ENCODE measurements at regions not wholly inside any gene's neighbourhood (a gene's known extent, or its start where the extent isn't known, plus 50 kb on each side); places are given as distances from the start of the nearest gene placed in this dataset.

DNA sequence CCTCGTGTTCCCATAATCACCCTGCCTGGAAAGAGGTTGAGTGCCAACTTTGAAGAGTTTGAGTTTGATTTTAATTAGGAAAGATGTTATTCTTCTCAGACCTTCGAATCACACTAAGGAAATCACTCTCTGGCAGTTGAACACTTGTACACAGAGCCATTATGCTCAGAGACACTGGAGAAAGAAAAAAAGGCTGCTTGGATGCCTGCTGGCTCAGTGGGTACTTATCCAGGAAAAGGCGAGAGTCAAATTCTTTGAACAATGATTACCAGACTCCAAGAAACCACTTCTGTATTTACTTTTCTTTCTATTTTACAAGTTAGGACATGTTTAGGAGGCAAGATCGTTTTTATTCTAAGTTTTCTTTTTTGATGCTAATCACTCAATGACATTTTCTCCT lies 438.5 kb upstream of the FAT3 start:
- Histone ChIP-seq H3K27me3 (ENCODE audit: insufficient read depth, low read length) (no peaks in the 10 kb centered on the region), H3K4me3 (ENCODE audit: low read length in 2 of 2) (no peak overlapping the region), H3K4me1 (ENCODE audit: insufficient read depth, low read length) (no peaks in the 10 kb centered on the region), H3K36me3 (ENCODE audit: insufficient read depth, low read length) (no peaks in the 10 kb centered on the region), H3K9me3 (ENCODE audit: control insufficient read depth in 1 of 2, low read length in 2 of 2) (no peaks in the 10 kb centered on the region), H3K27ac (ENCODE audit: low read depth, low read length) (no peak overlapping the region)
- no peak overlapping the region for H3K27ac Mint-ChIP-seq
- ChIA-PET CTCF (ENCODE audit: partially characterized antibody) (no interaction called here), POLR2A (ENCODE audit: partially characterized antibody) (no interaction called here)
- intact Hi-C loops (cut with micrococcal nuclease), result no loop called here
- no peak for DNase-seq
- H3K4me1 Mint-ChIP-seq, result no peaks in the 10 kb centered on the region
- peaks cover 3 to 21% (median 6%) of the 10 kb centered on the region in 8 donors for H3K9me3 Mint-ChIP-seq
- no peak overlapping the region for H3K4me3 Mint-ChIP-seq
- H3K27me3 Mint-ChIP-seq, result no peaks in the 10 kb centered on the region
- H3K36me3 Mint-ChIP-seq, result peaks cover 0 to 1% of the 10 kb centered on the region in 2 donors

- no peaks in the 10 kb centered on the region for H3K4me1 Mint-ChIP-seq
- no peak overlapping the region for H3K4me3 ChIP-seq (ENCODE audit: low read length in 2 of 2)
These were observed 441.4 kb upstream of the FAT3 start for GRCh38 chr11:91783173-91783572.

DNA sequence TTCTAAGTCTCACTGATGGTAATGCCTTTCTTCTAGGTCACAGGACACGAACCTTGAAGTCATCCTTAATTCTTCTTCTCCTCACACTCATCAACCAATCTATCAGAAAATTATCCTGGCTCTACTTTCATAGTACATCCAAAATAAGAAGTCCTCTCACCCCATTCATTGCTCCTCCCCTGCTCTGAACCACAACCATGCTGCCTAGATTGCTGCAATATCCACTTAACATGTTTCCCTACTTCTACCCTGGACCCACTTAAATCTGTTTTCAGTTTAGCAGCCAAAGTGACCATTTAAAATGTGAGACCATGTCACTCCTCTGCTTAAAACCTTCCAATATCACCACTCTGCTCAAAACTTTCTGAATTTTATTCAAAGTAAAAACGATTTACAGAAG lies 445.9 kb upstream of the FAT3 start:
- no peaks in the 10 kb centered on the region for H3K4me1 ChIP-seq (ENCODE audit: insufficient read depth, low read length)
- no peak overlapping the region for H3K4me3 Mint-ChIP-seq
- ChIA-PET CTCF (ENCODE audit: partially characterized antibody) (no interaction called here), POLR2A (ENCODE audit: partially characterized antibody) (no interaction called here)
- no peaks in the 10 kb centered on the region for H3K9me3 ChIP-seq (ENCODE audit: control insufficient read depth in 1 of 2, low read length in 2 of 2)
- no peak overlapping the region for H3K27ac Mint-ChIP-seq
- peaks cover 0 to 1% of the 10 kb centered on the region in 2 donors for H3K36me3 Mint-ChIP-seq
- intact Hi-C loops (cut with micrococcal nuclease), result no loop called here
- DNase-seq, result no peak
- no peaks in the 10 kb centered on the region for H3K27me3 Mint-ChIP-seq
- H3K4me1 Mint-ChIP-seq, result no peaks in the 10 kb centered on the region
- no peaks in the 10 kb centered on the region for H3K36me3 ChIP-seq (ENCODE audit: insufficient read depth, low read length)
- no peaks in the 10 kb centered on the region for H3K27me3 ChIP-seq (ENCODE audit: insufficient read depth, low read length)
- no peak overlapping the region for H3K27ac ChIP-seq (ENCODE audit: low read depth, low read length)
- H3K4me3 ChIP-seq (ENCODE audit: low read length in 2 of 2), result no peak overlapping the region
- H3K9me3 Mint-ChIP-seq, result peaks cover 2 to 14% (median 8%) of the 10 kb centered on the region in 8 donors

More at GRCh38 chr11:91783173-91783572, 441.4 kb upstream of the FAT3 start:
- H3K4me3 Mint-ChIP-seq, result no peak overlapping the region
- no peak for DNase-seq
- H3K27me3 ChIP-seq (ENCODE audit: insufficient read depth, low read length), result no peaks in the 10 kb centered on the region
- no peak overlapping the region for H3K27ac Mint-ChIP-seq
- H3K27ac ChIP-seq (ENCODE audit: low read depth, low read length), result no peak overlapping the region
- H3K4me1 ChIP-seq (ENCODE audit: insufficient read depth, low read length), result no peaks in the 10 kb centered on the region
- ChIA-PET POLR2A (ENCODE audit: partially characterized antibody) (no interaction called here), CTCF (ENCODE audit: partially characterized antibody) (no interaction called here)
- intact Hi-C loops (cut with micrococcal nuclease), result no loop called here
- no peaks in the 10 kb centered on the region for H3K9me3 ChIP-seq (ENCODE audit: control insufficient read depth in 1 of 2, low read length in 2 of 2)
- peaks cover 0 to 17% (median 6%) of the 10 kb centered on the region in 8 donors for H3K9me3 Mint-ChIP-seq
- no peaks in the 10 kb centered on the region for H3K36me3 ChIP-seq (ENCODE audit: insufficient read depth, low read length)
- peaks cover 0 to 1% of the 10 kb centered on the region in 2 donors for H3K36me3 Mint-ChIP-seq
- H3K27me3 Mint-ChIP-seq, result no peaks in the 10 kb centered on the region

DNA sequence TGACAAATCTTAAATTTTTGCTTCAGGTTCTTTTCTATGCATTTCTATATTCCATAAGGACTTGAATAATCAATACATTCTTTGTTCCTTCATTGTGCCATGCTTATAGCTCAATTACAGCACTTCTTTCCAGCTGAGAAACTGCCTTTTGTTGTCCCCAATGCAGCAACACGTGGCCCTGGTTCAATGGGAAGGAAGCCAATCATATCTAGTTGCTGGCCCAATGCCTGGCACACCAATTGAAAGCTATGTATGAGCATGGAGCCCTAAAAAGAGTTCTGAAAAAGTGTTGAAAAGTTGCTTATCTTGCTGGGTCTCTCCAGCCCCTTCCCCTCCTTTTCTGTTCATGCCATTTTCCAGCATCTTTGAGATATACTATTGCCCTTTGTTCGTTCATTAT lies 448.0 kb upstream of the FAT3 start:
- Mint-ChIP-seq H3K27me3 (no peaks in the 10 kb centered on the region), H3K27ac (no peak overlapping the region), H3K4me1 (no peaks in the 10 kb centered on the region), H3K9me3 (peaks cover 0 to 11% (median 6%) of the 10 kb centered on the region in 8 donors), H3K4me3 (no peak overlapping the region), H3K36me3 (no peaks in the 10 kb centered on the region)
- intact Hi-C loops (cut with micrococcal nuclease), result no loop called here
- Histone ChIP-seq H3K4me1 (ENCODE audit: insufficient read depth, low read length) (no peaks in the 10 kb centered on the region), H3K4me3 (ENCODE audit: low read length in 2 of 2) (no peak overlapping the region), H3K27me3 (ENCODE audit: insufficient read depth, low read length) (no peaks in the 10 kb centered on the region), H3K9me3 (ENCODE audit: control insufficient read depth in 1 of 2, low read length in 2 of 2) (no peaks in the 10 kb centered on the region), H3K27ac (ENCODE audit: low read depth, low read length) (no peak overlapping the region), H3K36me3 (ENCODE audit: insufficient read depth, low read length) (no peaks in the 10 kb centered on the region)
- ChIA-PET POLR2A (ENCODE audit: partially characterized antibody) (no interaction called here), CTCF (ENCODE audit: partially characterized antibody) (no interaction called here)
- no peak for DNase-seq

DNA sequence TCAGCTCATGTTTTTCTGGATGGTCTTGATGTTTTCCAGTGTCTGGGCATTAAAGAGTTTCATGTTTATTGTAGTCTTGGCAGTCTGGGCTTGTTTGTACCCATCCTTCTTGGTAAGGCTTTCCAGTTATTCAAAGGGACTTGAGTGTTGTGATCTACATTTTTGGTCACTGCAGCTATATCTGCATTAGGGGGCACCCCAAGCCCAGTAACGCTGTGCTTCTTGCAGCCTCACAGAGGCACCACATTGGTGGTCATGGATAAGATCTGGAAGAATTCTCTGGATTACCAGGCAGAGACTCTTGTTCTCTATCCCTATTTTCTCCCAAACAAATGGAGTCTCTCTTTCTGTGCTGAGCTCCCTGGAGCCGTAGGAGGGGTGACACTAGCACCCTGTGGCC lies 451.5 kb upstream of the FAT3 start:
- no peak for DNase-seq
- H3K27me3 ChIP-seq (ENCODE audit: insufficient read depth, low read length), result no peaks in the 10 kb centered on the region
- no peak overlapping the region for H3K4me3 ChIP-seq (ENCODE audit: low read length in 2 of 2)
- ChIA-PET CTCF (ENCODE audit: partially characterized antibody) (no interaction called here), POLR2A (ENCODE audit: partially characterized antibody) (no interaction called here)
- H3K9me3 ChIP-seq (ENCODE audit: control insufficient read depth in 1 of 2, low read length in 2 of 2), result no peaks in the 10 kb centered on the region
- H3K27me3 Mint-ChIP-seq, result no peaks in the 10 kb centered on the region
- intact Hi-C loops (cut with micrococcal nuclease), result no loop called here
- H3K4me1 ChIP-seq (ENCODE audit: insufficient read depth, low read length), result no peaks in the 10 kb centered on the region
- H3K27ac ChIP-seq (ENCODE audit: low read depth, low read length), result no peak overlapping the region
- H3K4me1 Mint-ChIP-seq, result no peaks in the 10 kb centered on the region
- no peak overlapping the region for H3K27ac Mint-ChIP-seq
- H3K4me3 Mint-ChIP-seq, result no peak overlapping the region
- no peaks in the 10 kb centered on the region for H3K36me3 ChIP-seq (ENCODE audit: insufficient read depth, low read length)
- no peaks in the 10 kb centered on the region for H3K36me3 Mint-ChIP-seq
- peaks cover 0 to 14% (median 7%) of the 10 kb centered on the region in 8 donors for H3K9me3 Mint-ChIP-seq

DNA sequence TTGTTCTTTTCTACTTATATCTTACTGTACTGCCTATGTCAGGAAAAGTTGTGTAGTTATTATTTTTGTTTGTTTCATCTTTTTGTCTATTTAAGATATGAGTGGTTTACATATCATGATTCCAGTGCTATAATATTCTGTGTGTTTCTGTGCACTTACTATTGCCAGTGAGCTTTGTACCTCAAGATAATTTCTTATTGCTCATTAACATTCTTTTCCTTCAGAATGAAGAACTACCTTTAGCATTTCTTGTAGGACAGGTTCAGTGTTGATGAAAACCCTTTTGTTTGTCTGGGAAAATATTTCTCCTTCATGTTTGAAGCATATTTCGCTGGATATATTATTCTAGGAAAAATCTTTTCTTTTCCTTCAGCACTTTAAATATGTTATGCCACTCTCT lies 452.7 kb upstream of the FAT3 start:
- DNase-seq, result no peak
- H3K27ac ChIP-seq (ENCODE audit: low read depth, low read length), result no peak overlapping the region
- intact Hi-C loops (cut with micrococcal nuclease), result no loop called here
- no peaks in the 10 kb centered on the region for H3K4me1 Mint-ChIP-seq
- H3K27ac Mint-ChIP-seq, result no peak overlapping the region
- ChIA-PET POLR2A (ENCODE audit: partially characterized antibody) (no interaction called here), CTCF (ENCODE audit: partially characterized antibody) (no interaction called here)
- no peaks in the 10 kb centered on the region for H3K4me1 ChIP-seq (ENCODE audit: insufficient read depth, low read length)
- H3K36me3 Mint-ChIP-seq, result no peaks in the 10 kb centered on the region
- H3K4me3 Mint-ChIP-seq, result no peak overlapping the region
- H3K9me3 Mint-ChIP-seq, result peaks cover 0 to 12% (median 5%) of the 10 kb centered on the region in 8 donors
- H3K27me3 ChIP-seq (ENCODE audit: insufficient read depth, low read length), result no peaks in the 10 kb centered on the region
- H3K27me3 Mint-ChIP-seq, result no peaks in the 10 kb centered on the region
- no peaks in the 10 kb centered on the region for H3K36me3 ChIP-seq (ENCODE audit: insufficient read depth, low read length)
- H3K4me3 ChIP-seq (ENCODE audit: low read length in 2 of 2), result no peak overlapping the region
- no peaks in the 10 kb centered on the region for H3K9me3 ChIP-seq (ENCODE audit: control insufficient read depth in 1 of 2, low read length in 2 of 2)

DNA sequence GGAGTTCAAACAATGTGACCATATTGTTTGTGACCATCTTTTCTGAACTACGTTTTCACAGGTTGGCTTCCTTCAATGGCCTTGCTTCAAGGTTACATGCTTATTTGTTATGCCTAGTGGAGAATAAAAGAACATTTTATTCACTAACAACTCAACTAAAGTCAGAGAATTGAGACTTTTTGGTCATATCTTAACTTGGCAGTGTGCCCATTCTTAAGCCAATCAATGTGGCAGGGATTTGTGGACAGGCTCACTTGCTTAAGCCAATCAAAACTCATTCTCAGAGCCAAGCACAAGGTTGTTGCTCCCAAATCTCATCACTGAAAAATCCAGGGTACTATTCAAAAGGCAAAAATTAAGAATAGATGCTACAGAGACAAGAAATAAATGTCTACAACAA lies 455.8 kb upstream of the FAT3 start:
- Histone ChIP-seq H3K36me3 (ENCODE audit: insufficient read depth, low read length) (no peaks in the 10 kb centered on the region), H3K27ac (ENCODE audit: low read depth, low read length) (no peak overlapping the region), H3K9me3 (ENCODE audit: control insufficient read depth in 1 of 2, low read length in 2 of 2) (no peaks in the 10 kb centered on the region), H3K4me3 (ENCODE audit: low read length in 2 of 2) (no peak overlapping the region), H3K4me1 (ENCODE audit: insufficient read depth, low read length) (no peaks in the 10 kb centered on the region), H3K27me3 (ENCODE audit: insufficient read depth, low read length) (no peaks in the 10 kb centered on the region)
- no peak for DNase-seq
- no peak overlapping the region for H3K4me3 Mint-ChIP-seq
- H3K27ac Mint-ChIP-seq, result no peak overlapping the region
- ChIA-PET POLR2A (ENCODE audit: partially characterized antibody) (no interaction called here), CTCF (ENCODE audit: partially characterized antibody) (no interaction called here)
- no peaks in the 10 kb centered on the region for H3K36me3 Mint-ChIP-seq
- H3K9me3 Mint-ChIP-seq, result peaks cover 0 to 10% (median 3%) of the 10 kb centered on the region in 8 donors
- intact Hi-C loops (cut with micrococcal nuclease), result no loop called here
- H3K4me1 Mint-ChIP-seq, result no peaks in the 10 kb centered on the region
- H3K27me3 Mint-ChIP-seq, result no peaks in the 10 kb centered on the region

DNA sequence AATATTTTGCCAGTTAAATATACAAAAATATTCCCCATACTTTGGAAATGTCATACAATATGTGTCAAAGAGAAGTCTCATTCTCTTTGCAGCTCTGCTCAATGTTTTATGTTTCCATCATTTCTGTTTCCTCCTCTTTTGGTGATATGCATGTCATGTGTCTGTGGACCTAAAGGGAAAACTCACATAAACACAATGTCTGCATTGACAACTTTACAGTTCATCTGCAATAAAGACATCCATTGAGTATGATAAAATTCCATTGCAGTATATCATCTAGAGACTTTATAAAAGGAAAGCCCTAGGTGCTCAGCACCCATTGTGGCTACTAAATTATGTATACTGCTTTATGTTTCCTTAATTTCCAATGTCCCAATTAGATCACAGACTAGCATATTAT lies 461.3 kb upstream of the FAT3 start:
- Mint-ChIP-seq H3K4me3 (no peak overlapping the region), H3K36me3 (no peaks in the 10 kb centered on the region), H3K27me3 (no peaks in the 10 kb centered on the region), H3K27ac (no peak overlapping the region), H3K4me1 (no peaks in the 10 kb centered on the region), H3K9me3 (peaks cover 0 to 7% (median 1%) of the 10 kb centered on the region in 8 donors)
- Histone ChIP-seq H3K36me3 (ENCODE audit: insufficient read depth, low read length) (no peaks in the 10 kb centered on the region), H3K9me3 (ENCODE audit: control insufficient read depth in 1 of 2, low read length in 2 of 2) (no peaks in the 10 kb centered on the region), H3K4me1 (ENCODE audit: insufficient read depth, low read length) (no peaks in the 10 kb centered on the region), H3K27me3 (ENCODE audit: insufficient read depth, low read length) (no peaks in the 10 kb centered on the region), H3K27ac (ENCODE audit: low read depth, low read length) (no peak overlapping the region), H3K4me3 (ENCODE audit: low read length in 2 of 2) (no peak overlapping the region)
- ChIA-PET POLR2A (ENCODE audit: partially characterized antibody) (no interaction called here), CTCF (ENCODE audit: partially characterized antibody) (no interaction called here)
- DNase-seq, result no peak
- intact Hi-C loops (cut with micrococcal nuclease), result no loop called here
